ENCODE measurements at regions not wholly inside any gene's neighbourhood (a gene's known extent, or its start where the extent isn't known, plus 50 kb on each side); places are given as distances from the start of the nearest gene placed in this dataset.

- H3K27me3 ChIP-seq (ENCODE audit: control insufficient read depth in 1 of 2, insufficient read depth in 2 of 2, low read length in 2 of 2), result no peaks in the 10 kb centered on the region
These were observed 189.7 kb upstream of the GRIN2B start for GRCh38 chr12:14171106-14171505.

GRCh38 chr12:14175206-14175605 is 190.3 kb upstream of the ATF7IP start:
- no peak overlapping the region for H3K27ac ChIP-seq (ENCODE audit: low read depth in 2 of 2, low read length in 1 of 2)
- no peaks in the 10 kb centered on the region for H3K36me3 ChIP-seq (ENCODE audit: control insufficient read depth in 2 of 2, insufficient read depth in 2 of 2, low read length in 1 of 2)
- WGBS, 2 donors, result 34 to 48% methylated on average over 2 of the region's 2 CpGs
- no peaks in the 10 kb centered on the region for H3K27me3 ChIP-seq (ENCODE audit: control insufficient read depth in 1 of 2, insufficient read depth in 2 of 2, low read length in 2 of 2)
- H3K9me3 ChIP-seq (ENCODE audit: control insufficient read depth in 2 of 2, insufficient read depth in 1 of 2, low read depth in 1 of 2, low read length in 1 of 2), result no peaks in the 10 kb centered on the region
- H3K4me3 ChIP-seq (ENCODE audit: low read depth in 1 of 2, low read length in 2 of 2), result no peak overlapping the region
- H3K4me1 ChIP-seq (ENCODE audit: control insufficient read depth in 2 of 2, insufficient read depth in 2 of 2, low read length in 1 of 2), result no peaks in the 10 kb centered on the region

More at GRCh38 chr12:14171106-14171505, 189.7 kb upstream of the GRIN2B start:
- Histone ChIP-seq H3K4me3 (ENCODE audit: low read depth in 1 of 2, low read length in 2 of 2) (no peak overlapping the region), H3K9me3 (ENCODE audit: control insufficient read depth in 2 of 2, insufficient read depth in 1 of 2, low read depth in 1 of 2, low read length in 1 of 2) (no peaks in the 10 kb centered on the region), H3K36me3 (ENCODE audit: control insufficient read depth in 2 of 2, insufficient read depth in 2 of 2, low read length in 1 of 2) (no peaks in the 10 kb centered on the region), H3K27ac (ENCODE audit: low read depth in 2 of 2, low read length in 1 of 2) (no peak overlapping the region), H3K4me1 (ENCODE audit: control insufficient read depth in 2 of 2, insufficient read depth in 2 of 2, low read length in 1 of 2) (no peaks in the 10 kb centered on the region)
- 83 to 91% methylated on average over 3 of the region's 3 CpGs for WGBS, 2 donors

GRCh38 chr12:14185427-14186192 is 179.9 kb upstream of the ATF7IP start:
- H3K9me3 ChIP-seq (ENCODE audit: control insufficient read depth in 2 of 2, insufficient read depth in 1 of 2, low read depth in 1 of 2, low read length in 1 of 2), result no peaks in the 10 kb centered on the region
- H3K27me3 ChIP-seq (ENCODE audit: control insufficient read depth in 1 of 2, insufficient read depth in 2 of 2, low read length in 2 of 2), result no peaks in the 10 kb centered on the region
- no peak overlapping the region for H3K27ac ChIP-seq (ENCODE audit: low read depth in 2 of 2, low read length in 1 of 2)
- no peaks in the 10 kb centered on the region for H3K36me3 ChIP-seq (ENCODE audit: control insufficient read depth in 2 of 2, insufficient read depth in 2 of 2, low read length in 1 of 2)
- no peak overlapping the region for H3K4me3 ChIP-seq (ENCODE audit: low read depth in 1 of 2, low read length in 2 of 2)
- H3K4me1 ChIP-seq (ENCODE audit: control insufficient read depth in 2 of 2, insufficient read depth in 2 of 2, low read length in 1 of 2), result no peaks in the 10 kb centered on the region
- 45 to 49% methylated on average over 8 of the region's 8 CpGs for WGBS, 2 donors

DNA sequence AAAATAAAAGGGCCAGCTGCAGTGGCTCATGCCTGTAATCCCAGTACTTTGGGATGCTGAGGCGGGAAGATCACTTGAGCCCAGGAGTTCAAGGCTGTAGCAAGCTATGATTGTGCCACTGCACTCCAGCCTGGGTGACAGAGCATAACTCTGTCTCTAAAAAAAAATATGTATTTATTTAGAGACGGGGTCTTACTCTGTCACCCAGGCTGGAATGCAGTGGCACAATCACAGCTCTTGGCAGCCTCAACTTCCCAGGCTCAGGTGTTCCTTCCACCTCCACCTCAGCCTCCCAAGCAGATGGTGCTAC is 179.3 kb upstream of the ATF7IP start:
- Histone ChIP-seq H3K36me3 (ENCODE audit: control insufficient read depth in 2 of 2, insufficient read depth in 2 of 2, low read length in 1 of 2) (no peaks in the 10 kb centered on the region), H3K27ac (ENCODE audit: low read depth in 2 of 2, low read length in 1 of 2) (no peak overlapping the region), H3K4me1 (ENCODE audit: control insufficient read depth in 2 of 2, insufficient read depth in 2 of 2, low read length in 1 of 2) (no peaks in the 10 kb centered on the region), H3K27me3 (ENCODE audit: control insufficient read depth in 1 of 2, insufficient read depth in 2 of 2, low read length in 2 of 2) (no peaks in the 10 kb centered on the region), H3K9me3 (ENCODE audit: control insufficient read depth in 2 of 2, insufficient read depth in 1 of 2, low read depth in 1 of 2, low read length in 1 of 2) (no peaks in the 10 kb centered on the region), H3K4me3 (ENCODE audit: low read depth in 1 of 2, low read length in 2 of 2) (no peak overlapping the region)
- 31 to 34% methylated on average over 2 of the region's 2 CpGs for WGBS, 2 donors

DNA sequence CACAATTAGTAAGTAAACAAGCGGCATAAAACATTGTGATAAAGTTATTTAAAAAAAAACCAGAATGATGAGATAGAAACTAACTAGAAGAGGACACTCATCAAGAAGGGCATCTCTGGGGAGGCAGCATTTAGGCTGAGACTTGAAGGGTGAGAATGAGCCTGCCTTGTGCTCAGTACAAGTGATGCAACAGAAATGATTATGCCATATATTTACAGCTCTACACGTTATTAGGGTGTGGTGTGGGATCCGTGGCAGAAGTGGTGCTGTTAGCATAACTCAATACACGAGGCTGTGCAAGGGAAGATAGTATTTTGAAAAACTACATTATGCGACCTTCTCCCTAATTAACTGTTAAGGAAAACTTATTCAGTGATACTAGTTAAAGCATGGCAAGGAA is 178.5 kb upstream of the ATF7IP start:
- H3K4me3 ChIP-seq (ENCODE audit: low read depth in 1 of 2, low read length in 2 of 2), result no peak overlapping the region
- H3K9me3 ChIP-seq (ENCODE audit: control insufficient read depth in 2 of 2, insufficient read depth in 1 of 2, low read depth in 1 of 2, low read length in 1 of 2), result no peaks in the 10 kb centered on the region
- H3K27me3 ChIP-seq (ENCODE audit: control insufficient read depth in 1 of 2, insufficient read depth in 2 of 2, low read length in 2 of 2), result no peaks in the 10 kb centered on the region
- H3K36me3 ChIP-seq (ENCODE audit: control insufficient read depth in 2 of 2, insufficient read depth in 2 of 2, low read length in 1 of 2), result no peaks in the 10 kb centered on the region
- H3K4me1 ChIP-seq (ENCODE audit: control insufficient read depth in 2 of 2, insufficient read depth in 2 of 2, low read length in 1 of 2), result no peaks in the 10 kb centered on the region
- 71% methylated on average over 5 of the region's 5 CpGs for WGBS, 2 donors
- no peak overlapping the region for H3K27ac ChIP-seq (ENCODE audit: low read depth in 2 of 2, low read length in 1 of 2)

- H3K4me1 ChIP-seq (ENCODE audit: control insufficient read depth in 2 of 2, insufficient read depth in 2 of 2, low read length in 1 of 2), result no peaks in the 10 kb centered on the region
- 86 to 87% methylated on average over 9 of the region's 9 CpGs for whole genome bisulfite sequencing, 2 donors
- H3K27ac ChIP-seq (ENCODE audit: low read depth in 2 of 2, low read length in 1 of 2), result no peak overlapping the region
These were observed 177.5 kb upstream of the ATF7IP start for GRCh38 chr12:14187966-14188365.

DNA sequence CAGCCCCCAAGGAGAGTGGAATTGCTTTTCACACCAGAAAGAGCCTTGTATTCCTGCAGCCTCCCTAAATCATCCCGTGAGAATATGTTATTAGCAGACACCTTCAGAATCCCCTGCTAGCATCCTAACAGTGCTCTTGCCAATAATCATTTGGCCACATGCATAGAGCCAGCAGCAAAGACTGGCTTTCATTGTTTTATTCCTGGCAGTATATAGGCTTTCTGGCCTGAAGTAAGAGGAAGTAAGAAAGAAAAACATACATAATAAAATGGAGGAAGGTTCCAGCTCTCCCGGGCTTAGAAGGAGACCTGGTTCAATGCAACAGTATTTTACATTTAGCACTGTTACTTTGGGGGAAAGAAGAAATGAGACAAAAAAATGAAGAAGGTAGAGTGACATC is 176.7 kb upstream of the ATF7IP start:
- H3K27me3 ChIP-seq (ENCODE audit: control insufficient read depth in 1 of 2, insufficient read depth in 2 of 2, low read length in 2 of 2), result no peaks in the 10 kb centered on the region
- no peak overlapping the region for H3K27ac ChIP-seq (ENCODE audit: low read depth in 2 of 2, low read length in 1 of 2)
- no peaks in the 10 kb centered on the region for H3K36me3 ChIP-seq (ENCODE audit: control insufficient read depth in 2 of 2, insufficient read depth in 2 of 2, low read length in 1 of 2)
- no peaks in the 10 kb centered on the region for H3K4me1 ChIP-seq (ENCODE audit: control insufficient read depth in 2 of 2, insufficient read depth in 2 of 2, low read length in 1 of 2)
- WGBS, 2 donors, result 20% methylated on average over 2 of the region's 2 CpGs
- H3K4me3 ChIP-seq (ENCODE audit: low read depth in 1 of 2, low read length in 2 of 2), result no peak overlapping the region
- no peaks in the 10 kb centered on the region for H3K9me3 ChIP-seq (ENCODE audit: control insufficient read depth in 2 of 2, insufficient read depth in 1 of 2, low read depth in 1 of 2, low read length in 1 of 2)

More at GRCh38 chr12:14187966-14188365, 177.5 kb upstream of the ATF7IP start:
- no peaks in the 10 kb centered on the region for H3K36me3 ChIP-seq (ENCODE audit: control insufficient read depth in 2 of 2, insufficient read depth in 2 of 2, low read length in 1 of 2)
- H3K4me3 ChIP-seq (ENCODE audit: low read depth in 1 of 2, low read length in 2 of 2), result no peak overlapping the region
- no peaks in the 10 kb centered on the region for H3K9me3 ChIP-seq (ENCODE audit: control insufficient read depth in 2 of 2, insufficient read depth in 1 of 2, low read depth in 1 of 2, low read length in 1 of 2)
- no peaks in the 10 kb centered on the region for H3K27me3 ChIP-seq (ENCODE audit: control insufficient read depth in 1 of 2, insufficient read depth in 2 of 2, low read length in 2 of 2)

DNA sequence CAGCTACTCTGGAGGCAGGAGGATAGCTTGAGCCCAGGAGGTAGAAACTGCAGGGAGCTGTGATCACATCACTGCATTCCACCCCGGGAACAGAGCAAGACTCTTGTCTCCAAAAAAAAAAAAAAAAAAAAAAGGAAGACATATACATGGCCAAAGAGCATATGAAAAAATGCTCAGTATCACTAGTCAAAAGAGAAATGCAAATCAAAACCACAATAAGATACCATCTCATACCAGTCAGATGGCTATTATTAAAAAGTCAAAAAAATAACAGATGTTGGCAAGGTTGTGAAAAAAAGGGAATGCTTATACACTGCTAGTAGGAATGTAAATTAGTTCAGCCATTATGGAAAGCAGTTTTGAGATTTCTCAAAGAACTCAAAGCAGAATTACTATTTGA is 174.8 kb upstream of the ATF7IP start:
- H3K27me3 ChIP-seq (ENCODE audit: control insufficient read depth in 1 of 2, insufficient read depth in 2 of 2, low read length in 2 of 2), result no peaks in the 10 kb centered on the region
- no peaks in the 10 kb centered on the region for H3K9me3 ChIP-seq (ENCODE audit: control insufficient read depth in 2 of 2, insufficient read depth in 1 of 2, low read depth in 1 of 2, low read length in 1 of 2)
- 85 to 87% methylated on average over 1 of the region's 1 CpG for WGBS, 2 donors
- no peaks in the 10 kb centered on the region for H3K36me3 ChIP-seq (ENCODE audit: control insufficient read depth in 2 of 2, insufficient read depth in 2 of 2, low read length in 1 of 2)
- H3K4me3 ChIP-seq (ENCODE audit: low read depth in 1 of 2, low read length in 2 of 2), result no peak overlapping the region
- H3K4me1 ChIP-seq (ENCODE audit: control insufficient read depth in 2 of 2, insufficient read depth in 2 of 2, low read length in 1 of 2), result no peaks in the 10 kb centered on the region
- H3K27ac ChIP-seq (ENCODE audit: low read depth in 2 of 2, low read length in 1 of 2), result no peak overlapping the region

GRCh38 chr12:14191612-14192011 is 173.9 kb upstream of the ATF7IP start:
- Histone ChIP-seq H3K27me3 (ENCODE audit: control insufficient read depth in 1 of 2, insufficient read depth in 2 of 2, low read length in 2 of 2) (no peaks in the 10 kb centered on the region), H3K9me3 (ENCODE audit: control insufficient read depth in 2 of 2, insufficient read depth in 1 of 2, low read depth in 1 of 2, low read length in 1 of 2) (no peaks in the 10 kb centered on the region), H3K4me1 (ENCODE audit: control insufficient read depth in 2 of 2, insufficient read depth in 2 of 2, low read length in 1 of 2) (no peaks in the 10 kb centered on the region), H3K4me3 (ENCODE audit: low read depth in 1 of 2, low read length in 2 of 2) (no peak overlapping the region), H3K36me3 (ENCODE audit: control insufficient read depth in 2 of 2, insufficient read depth in 2 of 2, low read length in 1 of 2) (no peaks in the 10 kb centered on the region), H3K27ac (ENCODE audit: low read depth in 2 of 2, low read length in 1 of 2) (no peak overlapping the region)
- 87 to 94% methylated on average over 4 of the region's 4 CpGs for WGBS, 2 donors

DNA sequence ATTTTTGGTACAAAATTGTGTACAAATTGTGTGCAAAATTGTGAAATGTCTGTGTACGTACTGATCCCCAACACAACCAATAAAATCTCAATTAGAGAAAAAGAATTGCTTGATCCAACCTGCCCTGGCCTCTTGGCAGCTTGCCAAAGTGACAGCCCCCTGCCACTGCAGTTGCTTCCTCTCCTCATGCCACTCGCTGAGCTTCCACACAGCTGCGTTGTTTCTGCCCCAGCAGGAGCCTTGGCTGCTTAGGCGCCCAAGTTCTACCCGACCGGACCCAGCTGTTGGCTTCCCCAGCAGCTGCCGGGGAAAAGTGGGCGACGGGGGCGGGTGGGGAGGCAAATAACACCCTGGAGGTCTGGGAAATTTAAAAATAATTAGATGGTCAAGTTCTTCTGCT is 171.8 kb upstream of the ATF7IP start:
- H3K27me3 ChIP-seq (ENCODE audit: control insufficient read depth in 1 of 2, insufficient read depth in 2 of 2, low read length in 2 of 2), result no peaks in the 10 kb centered on the region
- no peaks in the 10 kb centered on the region for H3K9me3 ChIP-seq (ENCODE audit: control insufficient read depth in 2 of 2, insufficient read depth in 1 of 2, low read depth in 1 of 2, low read length in 1 of 2)
- H3K36me3 ChIP-seq (ENCODE audit: control insufficient read depth in 2 of 2, insufficient read depth in 2 of 2, low read length in 1 of 2), result no peaks in the 10 kb centered on the region
- no peak overlapping the region for H3K4me3 ChIP-seq (ENCODE audit: low read depth in 1 of 2, low read length in 2 of 2)
- no peaks in the 10 kb centered on the region for H3K4me1 ChIP-seq (ENCODE audit: control insufficient read depth in 2 of 2, insufficient read depth in 2 of 2, low read length in 1 of 2)
- 53 to 60% methylated on average over 10 of the region's 10 CpGs for WGBS, 2 donors
- H3K27ac ChIP-seq (ENCODE audit: low read depth in 2 of 2, low read length in 1 of 2), result no peak overlapping the region
